Neuron (in vitro differentiated cells): ENCODE measurements at regions not wholly inside any gene's neighbourhood (a gene's known extent, or its start where the extent isn't known, plus 50 kb on each side); places are given as distances from the start of the nearest gene placed in this dataset.

Experiments
- H2AFZ ChIP-seq: one replicate; pipeline ENCODE4 v1.6.1; 2013; ENCODE audit warnings: low read depth, mild to moderate bottlenecking, inconsistent platforms, low read length, moderate library complexity
- H3K27me3 ChIP-seq: one replicate; pipeline ENCODE4 v1.6.1; 2013; ENCODE audit warnings: low read length; ENCODE audit not compliant: insufficient read depth
- H3K36me3 ChIP-seq: one replicate; pipeline ENCODE4 v1.6.1; 2013; ENCODE audit warnings: low read length; ENCODE audit not compliant: insufficient read depth
- H3K4me1 ChIP-seq: one replicate; pipeline ENCODE4 v1.6.1; 2013; ENCODE audit warnings: low read length; ENCODE audit not compliant: insufficient read depth
- H3K4me3 ChIP-seq: 2 replicates; pipeline ENCODE4 v1.5.1; 2013; ENCODE audit warnings: mild to moderate bottlenecking, low read length, moderate library complexity
- H3K9me3 ChIP-seq: one replicate; pipeline ENCODE4 v1.6.1; 2013; ENCODE audit warnings: low read length

- Histone ChIP-seq H2AFZ (no peak overlapping the region), H3K27me3 (no peaks in the 10 kb centered on the region), H3K4me1 (peaks cover 33% of the 10 kb centered on the region), H3K4me3 (no peak overlapping the region), H3K9me3 (no peaks in the 10 kb centered on the region), H3K36me3 (no peaks in the 10 kb centered on the region)
Observed at GRCh38 chr1:234976861-234977680, 151.6 kb downstream of the TOMM20 start.

GRCh38 chr1:234975941-234976860 is 152.4 kb downstream of the TOMM20 start:
- Histone ChIP-seq H3K27me3 (no peaks in the 10 kb centered on the region), H3K36me3 (no peaks in the 10 kb centered on the region), H3K4me3 (no peak overlapping the region), H3K4me1 (peaks cover 41% of the 10 kb centered on the region), H2AFZ (no peak overlapping the region), H3K9me3 (no peaks in the 10 kb centered on the region)

- Histone ChIP-seq H3K27me3 (no peaks in the 10 kb centered on the region), H2AFZ (no peak overlapping the region), H3K4me1 (peaks cover 50% of the 10 kb centered on the region), H3K9me3 (no peaks in the 10 kb centered on the region), H3K36me3 (no peaks in the 10 kb centered on the region), H3K4me3 (no peak overlapping the region)
Observed at GRCh38 chr1:234975122-234975940, 153.3 kb downstream of the TOMM20 start.

GRCh38 chr1:234973426-234974250 is 155.0 kb downstream of the TOMM20 start:
- Histone ChIP-seq H3K4me1 (peaks cover 45% of the 10 kb centered on the region), H3K36me3 (no peaks in the 10 kb centered on the region), H3K27me3 (no peaks in the 10 kb centered on the region), H3K9me3 (no peaks in the 10 kb centered on the region), H3K4me3 (no peak overlapping the region), H2AFZ (no peak overlapping the region)

- H3K4me3 ChIP-seq, result no peak overlapping the region
- H3K9me3 ChIP-seq, result no peaks in the 10 kb centered on the region
- H3K27me3 ChIP-seq, result no peaks in the 10 kb centered on the region
- no peak overlapping the region for H2AFZ ChIP-seq
- peaks cover 39% of the 10 kb centered on the region for H3K4me1 ChIP-seq
- no peaks in the 10 kb centered on the region for H3K36me3 ChIP-seq
Observed at GRCh38 chr1:234972411-234973191, 156.0 kb downstream of the TOMM20 start.

- Histone ChIP-seq H3K36me3 (no peaks in the 10 kb centered on the region), H3K9me3 (no peaks in the 10 kb centered on the region), H2AFZ (no peak overlapping the region), H3K27me3 (no peaks in the 10 kb centered on the region), H3K4me1 (peaks cover 39% of the 10 kb centered on the region), H3K4me3 (no peak overlapping the region)
Observed at GRCh38 chr1:234971586-234972297, 156.9 kb downstream of the TOMM20 start.

GRCh38 chr1:234970731-234971476 is 157.7 kb downstream of the TOMM20 start:
- H3K4me3 ChIP-seq, result no peak overlapping the region

GRCh38 chr1:234970401-234970730 is 158.3 kb downstream of the TOMM20 start:
- H3K9me3 ChIP-seq, result no peaks in the 10 kb centered on the region
- H3K36me3 ChIP-seq, result no peaks in the 10 kb centered on the region
- no peak overlapping the region for H3K4me3 ChIP-seq
- no peak overlapping the region for H2AFZ ChIP-seq
- no peaks in the 10 kb centered on the region for H3K27me3 ChIP-seq
- H3K4me1 ChIP-seq, result peaks cover 34% of the 10 kb centered on the region

More at GRCh38 chr1:234970731-234971476, 157.7 kb downstream of the TOMM20 start:
- Histone ChIP-seq H3K36me3 (no peaks in the 10 kb centered on the region), H2AFZ (no peak overlapping the region), H3K9me3 (no peaks in the 10 kb centered on the region), H3K27me3 (no peaks in the 10 kb centered on the region), H3K4me1 (peaks cover 39% of the 10 kb centered on the region)

GRCh38 chr1:234969581-234970400 is 158.8 kb downstream of the TOMM20 start:
- Histone ChIP-seq H2AFZ (no peak overlapping the region), H3K36me3 (no peaks in the 10 kb centered on the region), H3K4me1 (peaks cover 29% of the 10 kb centered on the region), H3K27me3 (no peaks in the 10 kb centered on the region), H3K9me3 (no peaks in the 10 kb centered on the region), H3K4me3 (no peak overlapping the region)

GRCh38 chr1:234969011-234969441 is 159.6 kb downstream of the TOMM20 start:
- Histone ChIP-seq H3K36me3 (no peaks in the 10 kb centered on the region), H2AFZ (no peak overlapping the region), H3K4me1 (peaks cover 22% of the 10 kb centered on the region), H3K4me3 (no peak overlapping the region), H3K9me3 (no peaks in the 10 kb centered on the region), H3K27me3 (no peaks in the 10 kb centered on the region)
